ENCODE measurements at regions not wholly inside any gene's neighbourhood (a gene's known extent, or its start where the extent isn't known, plus 50 kb on each side); places are given as distances from the start of the nearest gene placed in this dataset.

DNA sequence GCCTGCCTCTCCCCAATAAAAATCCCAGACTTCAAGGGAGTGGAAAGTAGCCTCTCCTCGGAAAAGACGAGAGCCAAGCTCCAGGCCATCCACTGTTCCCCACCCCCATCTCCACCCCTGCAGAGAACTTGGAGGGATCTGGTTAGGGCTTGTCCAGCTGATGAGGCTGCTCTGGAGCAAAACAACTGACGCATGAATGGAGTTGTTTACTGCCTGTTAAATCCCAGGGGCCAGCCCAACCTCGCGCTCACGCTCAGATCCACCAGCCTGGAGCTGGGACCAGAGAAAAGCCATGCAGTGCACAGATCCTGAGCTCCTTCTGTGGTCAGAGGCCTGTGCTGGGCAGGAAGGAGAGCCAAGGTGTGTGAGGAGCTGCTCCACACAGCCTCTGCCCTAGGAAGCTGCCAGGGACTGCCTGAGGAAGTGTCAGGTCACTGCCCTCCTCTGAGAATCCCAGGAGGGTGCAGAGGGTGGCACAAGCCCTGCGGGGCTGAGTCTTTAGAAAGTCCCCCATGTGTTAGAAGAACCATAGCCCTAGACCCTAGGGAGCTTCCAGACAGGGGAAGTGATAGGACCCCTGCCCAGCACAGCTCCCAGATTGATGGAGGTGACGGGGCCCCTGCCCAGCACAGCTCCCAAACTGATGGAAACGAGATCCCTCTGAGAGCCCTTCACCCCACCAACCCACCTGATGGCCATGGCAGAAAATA lies 109.0 kb upstream of the IPO9 start (continued):
- TF ChIP-seq, protein P1, sequence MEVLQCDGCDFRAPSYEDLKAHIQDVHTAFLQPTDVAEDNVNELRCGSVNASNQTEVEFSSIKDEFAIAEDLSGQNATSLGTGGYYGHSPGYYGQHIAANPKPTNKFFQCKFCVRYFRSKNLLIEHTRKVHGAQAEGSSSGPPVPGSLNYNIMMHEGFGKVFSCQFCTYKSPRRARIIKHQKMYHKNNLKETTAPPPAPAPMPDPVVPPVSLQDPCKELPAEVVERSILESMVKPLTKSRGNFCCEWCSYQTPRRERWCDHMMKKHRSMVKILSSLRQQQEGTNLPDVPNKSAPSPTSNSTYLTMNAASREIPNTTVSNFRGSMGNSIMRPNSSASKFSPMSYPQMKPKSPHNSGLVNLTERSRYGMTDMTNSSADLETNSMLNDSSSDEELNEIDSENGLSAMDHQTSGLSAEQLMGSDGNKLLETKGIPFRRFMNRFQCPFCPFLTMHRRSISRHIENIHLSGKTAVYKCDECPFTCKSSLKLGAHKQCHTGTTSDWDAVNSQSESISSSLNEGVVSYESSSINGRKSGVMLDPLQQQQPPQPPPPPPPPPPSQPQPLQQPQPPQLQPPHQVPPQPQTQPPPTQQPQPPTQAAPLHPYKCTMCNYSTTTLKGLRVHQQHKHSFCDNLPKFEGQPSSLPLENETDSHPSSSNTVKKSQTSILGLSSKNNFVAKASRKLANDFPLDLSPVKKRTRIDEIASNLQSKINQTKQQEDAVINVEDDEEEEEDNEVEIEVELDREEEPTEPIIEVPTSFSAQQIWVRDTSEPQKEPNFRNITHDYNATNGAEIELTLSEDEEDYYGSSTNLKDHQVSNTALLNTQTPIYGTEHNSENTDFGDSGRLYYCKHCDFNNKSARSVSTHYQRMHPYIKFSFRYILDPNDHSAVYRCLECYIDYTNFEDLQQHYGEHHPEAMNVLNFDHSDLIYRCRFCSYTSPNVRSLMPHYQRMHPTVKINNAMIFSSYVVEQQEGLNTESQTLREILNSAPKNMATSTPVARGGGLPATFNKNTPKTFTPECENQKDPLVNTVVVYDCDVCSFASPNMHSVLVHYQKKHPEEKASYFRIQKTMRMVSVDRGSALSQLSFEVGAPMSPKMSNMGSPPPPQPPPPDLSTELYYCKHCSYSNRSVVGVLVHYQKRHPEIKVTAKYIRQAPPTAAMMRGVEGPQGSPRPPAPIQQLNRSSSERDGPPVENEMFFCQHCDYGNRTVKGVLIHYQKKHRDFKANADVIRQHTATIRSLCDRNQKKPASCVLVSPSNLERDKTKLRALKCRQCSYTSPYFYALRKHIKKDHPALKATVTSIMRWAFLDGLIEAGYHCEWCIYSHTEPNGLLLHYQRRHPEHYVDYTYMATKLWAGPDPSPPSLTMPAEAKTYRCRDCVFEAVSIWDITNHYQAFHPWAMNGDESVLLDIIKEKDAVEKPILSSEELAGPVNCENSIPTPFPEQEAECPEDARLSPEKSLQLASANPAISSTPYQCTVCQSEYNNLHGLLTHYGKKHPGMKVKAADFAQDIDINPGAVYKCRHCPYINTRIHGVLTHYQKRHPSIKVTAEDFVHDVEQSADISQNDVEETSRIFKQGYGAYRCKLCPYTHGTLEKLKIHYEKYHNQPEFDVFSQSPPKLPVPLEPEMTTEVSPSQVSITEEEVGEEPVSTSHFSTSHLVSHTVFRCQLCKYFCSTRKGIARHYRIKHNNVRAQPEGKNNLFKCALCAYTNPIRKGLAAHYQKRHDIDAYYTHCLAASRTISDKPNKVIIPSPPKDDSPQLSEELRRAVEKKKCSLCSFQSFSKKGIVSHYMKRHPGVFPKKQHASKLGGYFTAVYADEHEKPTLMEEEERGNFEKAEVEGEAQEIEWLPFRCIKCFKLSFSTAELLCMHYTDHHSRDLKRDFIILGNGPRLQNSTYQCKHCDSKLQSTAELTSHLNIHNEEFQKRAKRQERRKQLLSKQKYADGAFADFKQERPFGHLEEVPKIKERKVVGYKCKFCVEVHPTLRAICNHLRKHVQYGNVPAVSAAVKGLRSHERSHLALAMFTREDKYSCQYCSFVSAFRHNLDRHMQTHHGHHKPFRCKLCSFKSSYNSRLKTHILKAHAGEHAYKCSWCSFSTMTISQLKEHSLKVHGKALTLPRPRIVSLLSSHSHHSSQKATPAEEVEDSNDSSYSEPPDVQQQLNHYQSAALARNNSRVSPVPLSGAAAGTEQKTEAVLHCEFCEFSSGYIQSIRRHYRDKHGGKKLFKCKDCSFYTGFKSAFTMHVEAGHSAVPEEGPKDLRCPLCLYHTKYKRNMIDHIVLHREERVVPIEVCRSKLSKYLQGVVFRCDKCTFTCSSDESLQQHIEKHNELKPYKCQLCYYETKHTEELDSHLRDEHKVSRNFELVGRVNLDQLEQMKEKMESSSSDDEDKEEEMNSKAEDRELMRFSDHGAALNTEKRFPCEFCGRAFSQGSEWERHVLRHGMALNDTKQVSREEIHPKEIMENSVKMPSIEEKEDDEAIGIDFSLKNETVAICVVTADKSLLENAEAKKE (CRISPR knock-in tag; IDR thresholded peaks at IDR 0.05), result no peak
- no peak for TF ChIP-seq POLR2AphosphoS5 (IDR thresholded peaks at IDR 0.05; ENCODE audit: low read depth)
- TF ChIP-seq CREB1 (CRISPR knock-in tag; IDR thresholded peaks at IDR 0.05; ENCODE audit: low read depth), result no peak
- TF ChIP-seq ZNF114 (CRISPR knock-in tag; IDR thresholded peaks at IDR 0.05), result no peak
- no peak for TF ChIP-seq STAT1 (IDR thresholded peaks at IDR 0.05; ENCODE audit: unreplicated experiment)

DNA sequence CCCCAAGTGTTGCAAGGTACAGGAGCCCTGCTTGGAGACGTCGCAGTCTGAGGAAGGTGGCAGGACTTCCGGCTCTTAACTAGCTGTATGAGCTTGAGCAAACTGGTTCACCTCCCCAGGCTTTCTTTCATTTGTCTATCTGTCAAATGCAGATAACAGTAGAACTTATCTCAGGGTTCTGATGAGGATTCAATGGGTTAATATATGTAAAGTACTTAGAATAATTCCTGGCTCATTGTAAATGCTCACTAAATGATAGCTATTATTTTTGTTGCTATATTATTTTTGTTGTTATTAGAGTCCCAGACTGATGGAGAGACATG lies 108.5 kb upstream of the IPO9 start:
- peaks cover 4% of the 10 kb centered on the region for H3K27me3 Mint-ChIP-seq (ENCODE audit: insufficient read depth, low read depth, poor library complexity)
- Histone ChIP-seq H3K27me3 (ENCODE audit: insufficient read depth) (no peaks in the 10 kb centered on the region), H3K36me3 (ENCODE audit: insufficient read depth) (no peaks in the 10 kb centered on the region), H3K4me3 (no peak overlapping the region), H3K9me2 (ENCODE audit: insufficient read depth) (no peaks in the 10 kb centered on the region), H3K4me1 (ENCODE audit: insufficient read depth) (0 out of 2 replicates have a peak, but pooled peaks cover 3% of the 10 kb centered on the region), H3K79me2 (replicated peaks; ENCODE audit: insufficient read depth) (0 out of 2 replicates have a peak, but pooled peaks cover 6% of the 10 kb centered on the region), H2AFZ (no peak overlapping the region), H3K4me2 (no peak overlapping the region), H4K20me1 (replicated peaks; ENCODE audit: insufficient read depth) (peaks cover 3% of the 10 kb centered on the region; the same call in 1 of the 2 replicates), H3K27ac (ENCODE audit: low read depth) (no peak overlapping the region), H3F3A (replicated peaks; ENCODE audit: low read depth) (no peaks in the 10 kb centered on the region)
- peaks cover 15% of the 10 kb centered on the region for H3K36me3 Mint-ChIP-seq (ENCODE audit: low read depth)
- H3K4me3 Mint-ChIP-seq, result no peak overlapping the region
- ATAC-seq, result no peak
- H3K9me3 Mint-ChIP-seq, result no peaks in the 10 kb centered on the region
- no peak overlapping the region for H3K27ac Mint-ChIP-seq
- DNase-seq (ENCODE audit: low spot score), result no peak
- H3K4me1 Mint-ChIP-seq, result peaks cover 36% of the 10 kb centered on the region
- TF ChIP-seq, protein P2, sequence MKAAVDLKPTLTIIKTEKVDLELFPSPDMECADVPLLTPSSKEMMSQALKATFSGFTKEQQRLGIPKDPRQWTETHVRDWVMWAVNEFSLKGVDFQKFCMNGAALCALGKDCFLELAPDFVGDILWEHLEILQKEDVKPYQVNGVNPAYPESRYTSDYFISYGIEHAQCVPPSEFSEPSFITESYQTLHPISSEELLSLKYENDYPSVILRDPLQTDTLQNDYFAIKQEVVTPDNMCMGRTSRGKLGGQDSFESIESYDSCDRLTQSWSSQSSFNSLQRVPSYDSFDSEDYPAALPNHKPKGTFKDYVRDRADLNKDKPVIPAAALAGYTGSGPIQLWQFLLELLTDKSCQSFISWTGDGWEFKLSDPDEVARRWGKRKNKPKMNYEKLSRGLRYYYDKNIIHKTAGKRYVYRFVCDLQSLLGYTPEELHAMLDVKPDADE (IDR thresholded peaks at IDR 0.05), result no peak
- TF ChIP-seq ZNF114 (CRISPR knock-in tag; IDR thresholded peaks at IDR 0.05) (no peak), STAT1 (IDR thresholded peaks at IDR 0.05; ENCODE audit: unreplicated experiment) (no peak)
- TF ChIP-seq, protein P1 (CRISPR knock-in tag; IDR thresholded peaks at IDR 0.05), result no peak
